Tongue (tissue), 1 donor: ENCODE measurements at regions not wholly inside any gene's neighbourhood (a gene's known extent, or its start where the extent isn't known, plus 50 kb on each side); places are given as distances from the start of the nearest gene placed in this dataset.
"Not testable (repeated sequence)": the region's sequence is repeated elsewhere in the genome, so short reads cannot be mapped to it uniquely, and the experiment has no call there.

Experiments
- DNase-seq: peaks from one replicate; pipeline ENCODE4 v3.0.0-alpha.2; 2015

- no peak for DNase-seq
Observed at GRCh38 chr9:15032860-15033259, 122.6 kb upstream of the FREM1 start.

GRCh38 chr9:15021146-15021545 lies 110.9 kb upstream of the FREM1 start:
- DNase-seq: no peak

GRCh38 chr9:15018096-15018637 lies 107.9 kb upstream of the FREM1 start:
- no peak for DNase-seq

GRCh38 chr9:15010581-15010980 lies 100.4 kb upstream of the FREM1 start:
- no peak for DNase-seq

GRCh38 chr9:15007698-15008097 lies 97.5 kb upstream of the FREM1 start:
- no peak for DNase-seq

- DNase-seq: no peak
Observed at GRCh38 chr9:14994738-14995137, 84.5 kb upstream of the FREM1 start.

- peak; percentile 8 for DNase-seq
Observed at GRCh38 chr9:14993901-14994554, 83.8 kb upstream of the FREM1 start.

- DNase-seq: peak; percentile 97
Observed at GRCh38 chr9:14993061-14993800, 83.0 kb upstream of the FREM1 start.

- no peak for DNase-seq
Observed at GRCh38 chr9:14992516-14992915, 82.3 kb upstream of the FREM1 start.

GRCh38 chr9:14992081-14992480 lies 81.9 kb upstream of the FREM1 start:
- no peak for DNase-seq

- DNase-seq: not testable (repeated sequence)
Observed at GRCh38 chr9:14990647-14991046, 80.4 kb upstream of the FREM1 start.

- DNase-seq: no peak
Observed at GRCh38 chr9:14989811-14990210, 79.6 kb upstream of the FREM1 start.

GRCh38 chr9:14989336-14989735 lies 79.1 kb upstream of the FREM1 start:
- not testable (repeated sequence) for DNase-seq

GRCh38 chr9:14987858-14988257 lies 77.6 kb upstream of the FREM1 start:
- DNase-seq: no peak

GRCh38 chr9:14985419-14985818 lies 75.2 kb upstream of the FREM1 start:
- no peak for DNase-seq

GRCh38 chr9:14983599-14983998 lies 73.4 kb upstream of the FREM1 start:
- no peak for DNase-seq

- peak; percentile 51 for DNase-seq
Observed at GRCh38 chr9:14981291-14981950, 71.2 kb upstream of the FREM1 start.

GRCh38 chr9:14978022-14979000 lies 68.1 kb upstream of the FREM1 start:
- no peak for DNase-seq

GRCh38 chr9:14967450-14968321 lies 57.5 kb upstream of the FREM1 start:
- DNase-seq: no peak

- no peak for DNase-seq
Observed at GRCh38 chr9:14962193-14962882, 52.1 kb upstream of the FREM1 start.
